ENCODE measurements at regions not wholly inside any gene's neighbourhood (a gene's known extent, or its start where the extent isn't known, plus 50 kb on each side); places are given as distances from the start of the nearest gene placed in this dataset.

DNA sequence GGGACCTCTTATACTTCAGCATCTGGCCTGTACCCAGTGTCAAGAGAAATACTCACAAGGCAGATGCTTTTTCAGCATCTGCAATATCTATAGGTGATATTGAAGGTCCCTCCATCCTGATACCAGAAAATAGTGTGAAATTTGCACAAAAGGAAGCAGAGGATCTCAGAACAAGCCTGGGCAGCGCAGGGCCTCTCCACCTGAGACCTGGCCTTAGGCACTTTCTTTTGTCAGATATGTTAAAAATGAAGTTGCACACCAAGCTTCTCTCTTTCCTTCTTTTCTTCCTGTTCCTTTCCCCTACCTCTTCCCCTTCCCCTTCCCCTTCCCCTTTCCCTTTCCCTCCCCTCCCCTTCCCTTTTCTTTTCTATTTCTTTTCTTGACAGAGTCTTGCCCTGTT lies 62.2 kb downstream of the ARHGEF18 start:
- DNase-seq: no peak
- Histone ChIP-seq H3K9me3 (ENCODE audit: control insufficient read depth, low read depth, low read length) (no peaks in the 10 kb centered on the region), H2AK5ac (ENCODE audit: insufficient read length, low read length) (no peak overlapping the region), H3K9ac (ENCODE audit: extremely low read depth, insufficient read length, low read length) (no peak overlapping the region), H3K4me1 (ENCODE audit: insufficient read depth, low read length) (no peaks in the 10 kb centered on the region; the same call in 1 of the 2 replicates), H3K56ac (ENCODE audit: insufficient read length, low read depth, low read length) (no peak overlapping the region), H2BK120ac (ENCODE audit: low read depth, low read length, poor library complexity, severe bottlenecking) (no peak overlapping the region), H3K79me2 (ENCODE audit: insufficient read depth, low read length) (no peaks in the 10 kb centered on the region; the same call in 1 of the 2 replicates), H2AFZ (ENCODE audit: low read length) (no peak overlapping the region), H3K4me2 (ENCODE audit: insufficient read depth, insufficient read length, low read length) (no peak overlapping the region), H2BK12ac (ENCODE audit: insufficient read length, low read depth, low read length) (no peak overlapping the region), H3K14ac (ENCODE audit: insufficient read depth, low read length) (no peak overlapping the region), H3K23me2 (ENCODE audit: insufficient read length, low read depth, low read length, poor library complexity, severe bottlenecking) (no peaks in the 10 kb centered on the region), H4K20me1 (ENCODE audit: control insufficient read depth, insufficient read depth, insufficient read length) (no peaks in the 10 kb centered on the region), H2BK20ac (ENCODE audit: low read depth, low read length, poor library complexity, severe bottlenecking) (no peak overlapping the region), H3K79me1 (ENCODE audit: insufficient read depth, low read depth, low read length, poor library complexity, severe bottlenecking) (peaks cover 2% of the 10 kb centered on the region), H2BK15ac (ENCODE audit: low read depth, low read length) (no peak overlapping the region), H3K4ac (ENCODE audit: low read depth, low read length) (no peak overlapping the region), H2BK5ac (ENCODE audit: insufficient read length, low read length) (no peak overlapping the region), H3K27ac (ENCODE audit: insufficient read length, low read depth, low read length) (no peak overlapping the region), H4K8ac (replicated peaks; ENCODE audit: insufficient read length, low read depth, low read length) (no peak overlapping the region), H4K91ac (ENCODE audit: insufficient read length, low read depth, low read length) (no peak overlapping the region), H3K23ac (ENCODE audit: insufficient read length, low read depth, low read length) (no peak overlapping the region), H3T11ph (ENCODE audit: low read length) (no peak overlapping the region), H4K5ac (ENCODE audit: insufficient read length, low read depth, low read length) (no peak overlapping the region), H3K27me3 (ENCODE audit: insufficient read depth, low read length) (no peaks in the 10 kb centered on the region), H3K18ac (ENCODE audit: insufficient read length, low read depth, low read length) (no peak overlapping the region)
- TF ChIP-seq CTCF (conservative IDR thresholded peaks at IDR 0.05): no peak
- WGBS (ENCODE audit: extremely low coverage, insufficient read length, low lambda C conversion rate): no CpG with 5 or more reads among the region's 1 CpG
- Mint-ChIP-seq H3K36me3 (ENCODE audit: insufficient read depth in 1 of 3, low read depth in 3 of 3) (peaks cover 4 to 6% (median 4%) of the 10 kb centered on the region in 3 experiments; a peak in 6 of 7 replicates), H3K9me3 (no peaks in the 10 kb centered on the region), H3K27me3 (ENCODE audit: low read depth) (no peaks in the 10 kb centered on the region), H3K27ac (no peak overlapping the region; a peak in 1 of 7 replicates), H3K4me1 (peaks cover 10 to 18% of the 10 kb centered on the region in 2 experiments), H3K4me3 (no peak overlapping the region)

All from H9 (cell line).